ENCODE measurements at regions not wholly inside any gene's neighbourhood (a gene's known extent, or its start where the extent isn't known, plus 50 kb on each side); places are given as distances from the start of the nearest gene placed in this dataset.

GRCh38 chr10:3499120-3499519, 285.9 kb downstream of the KLF6 start:
- Histone ChIP-seq H3K4me1 (ENCODE audit: insufficient read depth, low read length) (peaks cover 15% of the 10 kb centered on the region), H4K20me1 (ENCODE audit: low read length) (no peaks in the 10 kb centered on the region), H3K27me3 (ENCODE audit: low read length) (no peaks in the 10 kb centered on the region), H3K36me3 (ENCODE audit: low read depth, low read length) (no peaks in the 10 kb centered on the region), H3K79me2 (ENCODE audit: low read length) (no peaks in the 10 kb centered on the region), H2AFZ (ENCODE audit: low read length) (no peak overlapping the region), H3K9ac (ENCODE audit: low read length) (no peak overlapping the region), H3F3A (ENCODE audit: low read length, unreplicated experiment) (no peaks in the 10 kb centered on the region), H3K4me3 (ENCODE audit: low read length) (no peak overlapping the region), H3K9me3 (ENCODE audit: low read length) (no peaks in the 10 kb centered on the region), H3K27ac (ENCODE audit: low read length) (no peak overlapping the region), H3K9me2 (replicated peaks; ENCODE audit: low read length) (no peaks in the 10 kb centered on the region), H3K4me2 (ENCODE audit: low read length) (no peak overlapping the region)
- CTCF ChIA-PET, result interaction anchor here (0.8 kb wide), 1 partner anchor 31 kb away, joined by 3 read pairs; no protein-coding TSS in a partner anchor
- DNase-seq (peak; percentile 59), ATAC-seq (peak; percentile 55)
- TF ChIP-seq EZH2phosphoT487 (IDR thresholded peaks at IDR 0.05; ENCODE audit: borderline replicate concordance, low read length), result no peak
- TF ChIP-seq CTCF (conservative IDR thresholded peaks at IDR 0.05; ENCODE audit: low read depth, low read length), result no peak
- no peak for TF ChIP-seq EZH2 (IDR thresholded peaks at IDR 0.05; ENCODE audit: low read length, unreplicated experiment)
- POLR2A ChIA-PET (ENCODE audit: unreplicated experiment), result interaction anchor here (0.6 to 0.8 kb wide), 2 partner anchors 47 to 286 kb away, joined by 3 to 9 read pairs; partner anchors contain the start of gene KLF6
- no TSS peak for BruUV-seq (replicated peaks)
- intact Hi-C loops (cut with micrococcal nuclease), result no loop called here

GRCh38 chr10:3497581-3497980, 287.4 kb downstream of the KLF6 start:
- intact Hi-C loops (cut with micrococcal nuclease), result no loop called here
- Histone ChIP-seq H3K27ac (ENCODE audit: low read length) (no peak overlapping the region), H3K9me2 (replicated peaks; ENCODE audit: low read length) (no peaks in the 10 kb centered on the region), H3K9ac (ENCODE audit: low read length) (no peak overlapping the region), H3F3A (ENCODE audit: low read length, unreplicated experiment) (no peaks in the 10 kb centered on the region), H4K20me1 (ENCODE audit: low read length) (no peaks in the 10 kb centered on the region), H3K4me2 (ENCODE audit: low read length) (no peak overlapping the region), H3K9me3 (ENCODE audit: low read length) (no peaks in the 10 kb centered on the region), H3K79me2 (ENCODE audit: low read length) (no peaks in the 10 kb centered on the region), H2AFZ (ENCODE audit: low read length) (no peak overlapping the region), H3K4me3 (ENCODE audit: low read length) (no peak overlapping the region), H3K4me1 (ENCODE audit: insufficient read depth, low read length) (peaks cover 10% of the 10 kb centered on the region; the same call in 1 of the 2 replicates), H3K36me3 (ENCODE audit: low read depth, low read length) (no peaks in the 10 kb centered on the region), H3K27me3 (ENCODE audit: low read length) (no peaks in the 10 kb centered on the region)
- BruUV-seq (replicated peaks), result no TSS peak
- TF ChIP-seq EZH2 (IDR thresholded peaks at IDR 0.05; ENCODE audit: low read length, unreplicated experiment) (no peak), CTCF (conservative IDR thresholded peaks at IDR 0.05; ENCODE audit: low read depth, low read length) (no peak), EZH2phosphoT487 (IDR thresholded peaks at IDR 0.05; ENCODE audit: borderline replicate concordance, low read length) (no peak)
- ATAC-seq (no peak), DNase-seq (no peak)
- ChIA-PET POLR2A (ENCODE audit: unreplicated experiment) (no interaction called here), CTCF (no interaction called here)

- CTCF ChIA-PET, result no interaction called here
- H3K36me3 ChIP-seq (ENCODE audit: low read depth, low read length), result no peaks in the 10 kb centered on the region
- H3K9ac ChIP-seq (ENCODE audit: low read length), result no peak overlapping the region
- H3K27me3 ChIP-seq (ENCODE audit: low read length), result no peaks in the 10 kb centered on the region
- no peaks in the 10 kb centered on the region for H4K20me1 ChIP-seq (ENCODE audit: low read length)
- H3K9me3 ChIP-seq (ENCODE audit: low read length), result no peaks in the 10 kb centered on the region
- H3K79me2 ChIP-seq (ENCODE audit: low read length), result no peaks in the 10 kb centered on the region
- ATAC-seq, result no peak
- POLR2A ChIA-PET (ENCODE audit: unreplicated experiment), result no interaction called here
- no peak for DNase-seq
- H3K4me1 ChIP-seq (ENCODE audit: insufficient read depth, low read length), result 0 out of 2 replicates have a peak, but pooled peaks cover 5% of the 10 kb centered on the region
- H3K27ac ChIP-seq (ENCODE audit: low read length), result no peak overlapping the region
- intact Hi-C loops (cut with micrococcal nuclease), result no loop called here
- no peaks in the 10 kb centered on the region for H3K9me2 ChIP-seq (replicated peaks; ENCODE audit: low read length)
- H3K4me2 ChIP-seq (ENCODE audit: low read length), result no peak overlapping the region
- no peak overlapping the region for H3K4me3 ChIP-seq (ENCODE audit: low read length)
- H2AFZ ChIP-seq (ENCODE audit: low read length), result no peak overlapping the region
- TF ChIP-seq EZH2 (IDR thresholded peaks at IDR 0.05; ENCODE audit: low read length, unreplicated experiment) (no peak), EZH2phosphoT487 (IDR thresholded peaks at IDR 0.05; ENCODE audit: borderline replicate concordance, low read length) (no peak), CTCF (conservative IDR thresholded peaks at IDR 0.05; ENCODE audit: low read depth, low read length) (no peak)
- BruUV-seq (replicated peaks), result no TSS peak
- H3F3A ChIP-seq (ENCODE audit: low read length, unreplicated experiment), result no peaks in the 10 kb centered on the region
Measured at GRCh38 chr10:3496138-3496537, 288.9 kb downstream of the KLF6 start.

Data from PC-3 (cell line).